ENCODE measurements at regions not wholly inside any gene's neighbourhood (a gene's known extent, or its start where the extent isn't known, plus 50 kb on each side); places are given as distances from the start of the nearest gene placed in this dataset.

DNA sequence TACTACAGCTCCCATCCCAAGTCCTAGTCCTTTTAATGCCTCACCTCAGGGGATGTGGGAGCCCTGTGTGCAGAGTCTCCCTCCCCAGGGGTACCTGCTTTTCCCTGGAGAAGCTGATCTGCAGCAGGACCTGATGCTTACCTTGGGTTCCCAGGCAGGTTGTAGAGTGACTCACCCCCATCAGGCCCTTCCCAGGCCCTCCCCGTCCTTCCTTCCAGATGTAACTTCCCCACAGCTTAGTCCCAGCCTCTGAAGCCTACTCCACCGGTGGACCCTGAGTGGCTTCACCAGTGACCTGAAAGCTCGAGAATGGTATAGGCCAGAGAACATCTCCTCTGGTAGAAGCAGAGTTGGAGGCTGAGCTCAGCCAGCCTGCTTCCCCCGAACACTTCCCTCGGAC, 254.2 kb upstream of the STT3B start (continued):
- TF ChIP-seq, protein P1, sequence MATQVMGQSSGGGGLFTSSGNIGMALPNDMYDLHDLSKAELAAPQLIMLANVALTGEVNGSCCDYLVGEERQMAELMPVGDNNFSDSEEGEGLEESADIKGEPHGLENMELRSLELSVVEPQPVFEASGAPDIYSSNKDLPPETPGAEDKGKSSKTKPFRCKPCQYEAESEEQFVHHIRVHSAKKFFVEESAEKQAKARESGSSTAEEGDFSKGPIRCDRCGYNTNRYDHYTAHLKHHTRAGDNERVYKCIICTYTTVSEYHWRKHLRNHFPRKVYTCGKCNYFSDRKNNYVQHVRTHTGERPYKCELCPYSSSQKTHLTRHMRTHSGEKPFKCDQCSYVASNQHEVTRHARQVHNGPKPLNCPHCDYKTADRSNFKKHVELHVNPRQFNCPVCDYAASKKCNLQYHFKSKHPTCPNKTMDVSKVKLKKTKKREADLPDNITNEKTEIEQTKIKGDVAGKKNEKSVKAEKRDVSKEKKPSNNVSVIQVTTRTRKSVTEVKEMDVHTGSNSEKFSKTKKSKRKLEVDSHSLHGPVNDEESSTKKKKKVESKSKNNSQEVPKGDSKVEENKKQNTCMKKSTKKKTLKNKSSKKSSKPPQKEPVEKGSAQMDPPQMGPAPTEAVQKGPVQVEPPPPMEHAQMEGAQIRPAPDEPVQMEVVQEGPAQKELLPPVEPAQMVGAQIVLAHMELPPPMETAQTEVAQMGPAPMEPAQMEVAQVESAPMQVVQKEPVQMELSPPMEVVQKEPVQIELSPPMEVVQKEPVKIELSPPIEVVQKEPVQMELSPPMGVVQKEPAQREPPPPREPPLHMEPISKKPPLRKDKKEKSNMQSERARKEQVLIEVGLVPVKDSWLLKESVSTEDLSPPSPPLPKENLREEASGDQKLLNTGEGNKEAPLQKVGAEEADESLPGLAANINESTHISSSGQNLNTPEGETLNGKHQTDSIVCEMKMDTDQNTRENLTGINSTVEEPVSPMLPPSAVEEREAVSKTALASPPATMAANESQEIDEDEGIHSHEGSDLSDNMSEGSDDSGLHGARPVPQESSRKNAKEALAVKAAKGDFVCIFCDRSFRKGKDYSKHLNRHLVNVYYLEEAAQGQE (IDR thresholded peaks at IDR 0.05; ENCODE audit: low read depth) = no peak
- TF ChIP-seq, protein P2, sequence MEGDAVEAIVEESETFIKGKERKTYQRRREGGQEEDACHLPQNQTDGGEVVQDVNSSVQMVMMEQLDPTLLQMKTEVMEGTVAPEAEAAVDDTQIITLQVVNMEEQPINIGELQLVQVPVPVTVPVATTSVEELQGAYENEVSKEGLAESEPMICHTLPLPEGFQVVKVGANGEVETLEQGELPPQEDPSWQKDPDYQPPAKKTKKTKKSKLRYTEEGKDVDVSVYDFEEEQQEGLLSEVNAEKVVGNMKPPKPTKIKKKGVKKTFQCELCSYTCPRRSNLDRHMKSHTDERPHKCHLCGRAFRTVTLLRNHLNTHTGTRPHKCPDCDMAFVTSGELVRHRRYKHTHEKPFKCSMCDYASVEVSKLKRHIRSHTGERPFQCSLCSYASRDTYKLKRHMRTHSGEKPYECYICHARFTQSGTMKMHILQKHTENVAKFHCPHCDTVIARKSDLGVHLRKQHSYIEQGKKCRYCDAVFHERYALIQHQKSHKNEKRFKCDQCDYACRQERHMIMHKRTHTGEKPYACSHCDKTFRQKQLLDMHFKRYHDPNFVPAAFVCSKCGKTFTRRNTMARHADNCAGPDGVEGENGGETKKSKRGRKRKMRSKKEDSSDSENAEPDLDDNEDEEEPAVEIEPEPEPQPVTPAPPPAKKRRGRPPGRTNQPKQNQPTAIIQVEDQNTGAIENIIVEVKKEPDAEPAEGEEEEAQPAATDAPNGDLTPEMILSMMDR (IDR thresholded peaks at IDR 0.05 in 2 of 3, conservative IDR thresholded peaks at IDR 0.05 in 1 of 3; ENCODE audit: borderline replicate concordance in 1 of 3, insufficient read depth in 1 of 3, low read depth in 2 of 3, low read length in 2 of 3) = no peak

DNA sequence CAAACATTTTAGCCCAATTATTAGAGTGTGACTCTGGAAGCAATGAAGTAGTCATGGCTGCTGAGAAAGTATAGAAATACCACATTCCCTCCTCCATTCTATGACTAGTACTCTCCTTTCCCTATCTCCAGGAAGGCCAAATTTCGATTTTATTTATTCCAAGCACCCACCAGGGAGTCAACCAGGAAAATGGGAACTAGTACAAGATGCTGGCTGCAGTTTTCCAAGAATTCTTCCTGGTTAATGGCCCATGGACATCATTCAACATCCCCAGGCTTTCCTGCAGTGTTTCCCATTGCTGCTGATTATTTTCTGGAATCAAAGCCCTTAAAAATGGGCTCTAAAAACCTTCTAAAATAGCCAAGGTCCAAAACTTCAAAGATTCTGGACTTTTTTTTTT, 247.9 kb upstream of the STT3B start:
- ATAC-seq = no peak
- ChIA-PET POLR2A (no interaction called here), RAD21 (ENCODE audit: low non-redundant PET in 1 of 2, low total read pairs in 2 of 2, uncharacterized antibody in 2 of 2, unreplicated experiment in 2 of 2) (no interaction called here)
- TF ChIP-seq ELF1 (IDR thresholded peaks at IDR 0.05; ENCODE audit: borderline replicate concordance, low read depth) (no peak), ZFX (IDR thresholded peaks at IDR 0.05) (no peak), CEBPB (IDR thresholded peaks at IDR 0.05; ENCODE audit: low read depth) (no peak), YY1 (IDR thresholded peaks at IDR 0.05; ENCODE audit: extremely low read depth, insufficient replicate concordance, low read depth, low read length) (no peak), SRF (IDR thresholded peaks at IDR 0.05; ENCODE audit: low read depth) (no peak), SP1 (IDR thresholded peaks at IDR 0.05; ENCODE audit: low read depth) (no peak), POLR2A (IDR thresholded peaks at IDR 0.05; ENCODE audit: borderline replicate concordance, extremely low read depth, insufficient read depth, insufficient read length) (no peak), JUND (IDR thresholded peaks at IDR 0.05) (no peak), EGR1 (IDR thresholded peaks at IDR 0.05; ENCODE audit: low read depth) (no peak), EZH2phosphoT487 (IDR thresholded peaks at IDR 0.05; ENCODE audit: borderline replicate concordance) (no peak), SIN3A (IDR thresholded peaks at IDR 0.05; ENCODE audit: low read depth) (no peak), FOSL1 (IDR thresholded peaks at IDR 0.05; ENCODE audit: low read depth) (no peak), CBX3 (IDR thresholded peaks at IDR 0.05; ENCODE audit: low read depth) (no peak)
- TF ChIP-seq, protein P1 (IDR thresholded peaks at IDR 0.05; ENCODE audit: low read depth) = no peak
- TF ChIP-seq, protein P3, sequence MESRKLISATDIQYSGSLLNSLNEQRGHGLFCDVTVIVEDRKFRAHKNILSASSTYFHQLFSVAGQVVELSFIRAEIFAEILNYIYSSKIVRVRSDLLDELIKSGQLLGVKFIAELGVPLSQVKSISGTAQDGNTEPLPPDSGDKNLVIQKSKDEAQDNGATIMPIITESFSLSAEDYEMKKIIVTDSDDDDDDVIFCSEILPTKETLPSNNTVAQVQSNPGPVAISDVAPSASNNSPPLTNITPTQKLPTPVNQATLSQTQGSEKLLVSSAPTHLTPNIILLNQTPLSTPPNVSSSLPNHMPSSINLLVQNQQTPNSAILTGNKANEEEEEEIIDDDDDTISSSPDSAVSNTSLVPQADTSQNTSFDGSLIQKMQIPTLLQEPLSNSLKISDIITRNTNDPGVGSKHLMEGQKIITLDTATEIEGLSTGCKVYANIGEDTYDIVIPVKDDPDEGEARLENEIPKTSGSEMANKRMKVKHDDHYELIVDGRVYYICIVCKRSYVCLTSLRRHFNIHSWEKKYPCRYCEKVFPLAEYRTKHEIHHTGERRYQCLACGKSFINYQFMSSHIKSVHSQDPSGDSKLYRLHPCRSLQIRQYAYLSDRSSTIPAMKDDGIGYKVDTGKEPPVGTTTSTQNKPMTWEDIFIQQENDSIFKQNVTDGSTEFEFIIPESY (IDR thresholded peaks at IDR 0.05; ENCODE audit: extremely low read depth, insufficient replicate concordance, low read length) = no peak

More for the DNA sequence above, 247.9 kb upstream of the STT3B start:
- CTCF ChIA-PET = no interaction called here
- H3K27ac ChIP-seq (ENCODE audit: low read depth, low read length) = no peak overlapping the region
- no peaks in the 10 kb centered on the region for H4K20me1 ChIP-seq (ENCODE audit: insufficient read depth)
- no peaks in the 10 kb centered on the region for H3K9me3 ChIP-seq (ENCODE audit: control insufficient read depth in 1 of 2, insufficient read depth in 1 of 2, low read depth in 1 of 2, low read length in 2 of 2)
- no peak overlapping the region for H2AFZ ChIP-seq (ENCODE audit: low read depth, low read length, poor library complexity, severe bottlenecking)
- H3K4me3 ChIP-seq (replicated peaks in 1 of 2; ENCODE audit: low read depth in 1 of 2, low read length in 2 of 2) = no peak overlapping the region
- no peaks in the 10 kb centered on the region for H3K27me3 ChIP-seq (ENCODE audit: insufficient read depth, low read length)
- BruUV-seq (replicated peaks) = no TSS peak
- H3K9ac ChIP-seq (ENCODE audit: low read length) = no peak overlapping the region
- H3K4me1 ChIP-seq (ENCODE audit: control insufficient read depth in 1 of 2, insufficient read depth in 2 of 2, low read length in 2 of 2) = peaks cover 23 to 35% of the 10 kb centered on the region in 2 experiments
- intact Hi-C loops (cut with micrococcal nuclease) = no loop called here
- H3K4me2 ChIP-seq (ENCODE audit: low read length) = no peak overlapping the region
- H3K9me2 ChIP-seq (ENCODE audit: insufficient read depth) = no peaks in the 10 kb centered on the region
- no peak for DNase-seq (ENCODE audit: low read depth, low spot score)
- no peaks in the 10 kb centered on the region for H3K36me3 ChIP-seq (ENCODE audit: control insufficient read depth in 1 of 2, insufficient read depth in 2 of 2, low read length in 2 of 2)
- H3K79me2 ChIP-seq (ENCODE audit: insufficient read depth, low read length) = no peaks in the 10 kb centered on the region

Measured in HCT116 (cell line).